ENCODE measurements at regions not wholly inside any gene's neighbourhood (a gene's known extent, or its start where the extent isn't known, plus 50 kb on each side); places are given as distances from the start of the nearest gene placed in this dataset.
"Not testable (repeated sequence)": the region's sequence is repeated elsewhere in the genome, so short reads cannot be mapped to it uniquely, and the experiment has no call there.

GRCh38 chr21:17250778-17251241 is 262.0 kb upstream of the CXADR start:
- no peak for DNase-seq (ENCODE audit: low read depth, low spot score)

DNA sequence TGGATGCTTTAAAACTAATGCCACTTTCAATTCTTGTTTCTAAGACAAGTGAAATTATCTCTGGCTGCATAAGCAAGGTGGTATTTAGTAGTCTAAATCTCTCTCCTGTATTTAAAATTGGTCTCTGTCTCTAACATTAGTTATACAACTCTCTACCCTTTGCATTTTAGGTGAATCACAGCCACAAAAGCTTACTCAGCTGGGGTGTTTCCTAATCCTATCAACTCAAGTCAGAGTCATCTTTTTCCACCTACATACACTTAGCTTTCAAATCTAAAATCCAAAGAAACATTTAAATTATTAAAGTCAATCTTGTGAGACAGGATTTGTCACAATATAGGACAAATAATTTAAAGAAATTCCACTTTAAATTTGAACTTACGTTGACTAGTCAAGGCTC is 255.1 kb upstream of the CXADR start:
- no peak for DNase-seq (ENCODE audit: low read depth, low spot score)

DNA sequence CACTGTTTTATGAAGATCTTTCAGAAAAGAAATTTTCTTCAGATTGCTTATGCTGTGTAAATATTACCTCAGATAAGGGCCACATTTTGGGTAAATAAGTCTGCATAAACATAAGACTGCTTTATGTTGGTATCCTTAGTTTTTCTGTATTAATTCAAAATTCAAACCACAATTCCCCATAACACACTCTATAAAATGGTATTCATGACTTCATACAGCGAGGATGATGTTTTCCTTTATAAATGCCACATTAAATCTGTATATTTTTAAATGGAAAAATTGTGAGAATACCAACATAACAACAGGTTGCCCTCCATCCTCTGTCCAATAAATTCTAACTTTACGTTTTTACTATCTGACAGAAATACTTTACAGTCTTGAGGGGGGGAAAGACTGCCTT is 248.7 kb upstream of the CXADR start:
- no peak for DNase-seq (ENCODE audit: low read depth, low spot score)

- no peak for DNase-seq (ENCODE audit: low read depth, low spot score)
These were observed 243.1 kb upstream of the CXADR start for GRCh38 chr21:17269760-17270159.

DNA sequence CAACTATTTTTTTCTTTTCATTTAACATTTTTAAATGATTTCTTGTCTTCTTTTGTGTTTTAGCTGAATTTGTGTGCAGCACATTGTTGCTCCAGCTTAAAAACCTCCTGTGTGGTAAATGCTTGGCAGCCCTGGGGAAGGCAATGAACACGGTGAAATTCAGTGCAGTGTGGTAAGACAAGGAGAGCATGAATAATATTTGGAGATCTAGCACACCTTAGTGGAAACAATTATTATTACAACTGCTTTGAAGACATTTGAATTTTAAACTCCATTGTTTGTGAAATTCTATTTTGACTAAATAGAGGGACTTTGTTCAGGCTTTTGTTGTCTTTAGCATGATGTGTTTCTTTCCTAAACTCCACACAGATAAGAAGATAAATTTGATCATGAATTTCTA is 242.6 kb upstream of the CXADR start:
- peak; percentile 87 for DNase-seq (ENCODE audit: low read depth, low spot score)

DNA sequence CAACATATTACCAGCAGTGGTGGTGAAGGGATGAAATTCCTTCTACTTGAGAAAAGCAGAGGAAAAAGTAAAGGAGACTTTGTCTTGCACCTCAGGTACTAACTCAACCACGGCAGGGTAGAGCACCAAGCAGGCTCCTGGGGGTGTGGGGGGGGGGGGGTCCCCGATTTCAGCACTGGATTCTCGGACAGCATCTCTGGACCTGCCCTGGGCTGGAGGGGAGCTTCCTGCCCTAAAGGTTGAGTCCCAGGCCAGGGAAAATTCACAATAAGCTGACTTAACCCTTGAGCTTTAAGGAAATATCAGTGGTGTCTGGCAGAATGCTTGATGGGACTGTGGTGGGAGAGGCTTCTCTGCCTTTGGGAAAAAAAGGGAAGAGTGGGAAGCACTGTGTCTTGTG is 233.2 kb upstream of the CXADR start:
- no peak for DNase-seq (ENCODE audit: low read depth, low spot score)

GRCh38 chr21:17293016-17293562 is 219.8 kb upstream of the CXADR start:
- not testable (repeated sequence) for DNase-seq (ENCODE audit: low read depth, low spot score)

- no peak for DNase-seq (ENCODE audit: low read depth, low spot score)
These were observed 216.8 kb upstream of the CXADR start for GRCh38 chr21:17295997-17296396.

DNA sequence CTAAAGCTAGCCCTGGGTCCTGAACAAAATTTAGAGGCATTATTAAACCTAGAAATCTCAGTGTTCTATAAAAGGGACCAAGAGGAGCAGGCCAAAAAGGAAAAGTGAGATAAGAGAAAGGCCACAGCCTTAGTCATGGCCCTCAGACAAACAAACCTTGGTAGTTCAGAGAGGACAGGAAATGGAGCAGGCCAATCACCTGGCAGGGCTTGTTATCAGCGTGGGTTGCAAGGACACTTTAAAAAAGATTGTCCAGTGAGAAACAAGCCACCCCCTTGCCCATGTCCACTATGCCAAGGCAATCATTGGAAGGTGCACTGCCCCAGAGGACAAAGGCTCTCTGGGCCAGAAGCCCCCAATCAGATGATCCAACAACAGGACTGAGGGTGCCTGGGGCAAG is 213.3 kb upstream of the CXADR start:
- DNase-seq (ENCODE audit: low read depth, low spot score), result not testable (repeated sequence)

DNA sequence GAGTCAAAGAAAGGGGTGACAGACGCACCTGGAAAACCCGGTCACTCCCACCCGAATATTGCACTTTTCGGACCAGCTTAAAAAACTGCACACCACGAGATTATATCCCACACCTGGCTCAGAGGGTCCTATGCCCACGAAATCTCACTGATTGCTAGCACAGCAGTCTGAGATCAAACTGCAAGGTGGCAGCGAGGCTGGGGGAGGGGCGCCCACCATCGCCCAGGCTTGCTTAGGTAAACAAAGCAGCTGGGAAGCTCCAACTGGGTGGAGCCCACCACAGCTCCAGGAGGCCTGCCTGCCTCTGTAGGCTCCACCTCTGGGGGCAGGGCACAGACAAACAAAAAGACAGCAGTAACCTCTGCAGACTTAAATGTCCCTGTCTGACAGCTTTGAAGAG is 185.1 kb upstream of the CXADR start:
- not testable (repeated sequence) for DNase-seq (ENCODE audit: low read depth, low spot score)

DNA sequence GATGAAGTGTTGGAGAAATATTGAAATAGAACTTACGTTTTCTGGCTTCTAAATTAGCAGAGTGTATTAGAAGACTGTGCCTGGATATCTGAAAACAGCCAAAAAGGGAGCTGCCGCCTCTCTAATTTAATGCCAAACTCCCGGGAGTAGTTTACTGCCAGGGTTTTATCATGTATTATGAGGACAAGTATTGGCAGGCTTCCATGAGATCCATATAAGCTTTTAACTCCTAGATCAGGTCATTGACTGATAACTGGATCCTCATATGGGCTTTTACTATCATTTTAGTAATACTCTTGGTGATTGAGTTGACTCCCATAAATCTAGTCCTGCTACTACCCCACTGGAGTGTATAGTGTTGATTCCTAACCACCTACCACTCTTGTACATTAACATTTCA is 178.4 kb upstream of the CXADR start:
- no peak for DNase-seq (ENCODE audit: low read depth, low spot score)

DNA sequence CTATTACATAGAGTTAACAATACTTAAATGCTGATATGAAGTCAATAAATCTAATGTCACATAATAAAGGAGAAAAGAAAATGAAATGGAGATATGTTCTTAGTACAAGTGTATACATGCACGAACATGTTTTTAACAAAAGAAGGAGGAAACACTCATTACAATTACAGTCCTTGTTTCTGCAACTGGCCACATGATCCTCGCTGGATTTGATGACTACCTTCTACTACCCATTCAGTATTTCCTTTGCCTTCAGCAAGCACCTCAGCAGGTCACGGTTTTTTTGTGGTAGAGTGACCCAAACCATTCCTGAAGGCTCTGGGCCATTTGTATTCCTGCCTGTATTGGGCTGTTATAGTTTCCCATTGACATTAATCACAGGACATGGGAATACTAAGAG is 172.8 kb upstream of the CXADR start:
- DNase-seq (ENCODE audit: low read depth, low spot score), result no peak

DNA sequence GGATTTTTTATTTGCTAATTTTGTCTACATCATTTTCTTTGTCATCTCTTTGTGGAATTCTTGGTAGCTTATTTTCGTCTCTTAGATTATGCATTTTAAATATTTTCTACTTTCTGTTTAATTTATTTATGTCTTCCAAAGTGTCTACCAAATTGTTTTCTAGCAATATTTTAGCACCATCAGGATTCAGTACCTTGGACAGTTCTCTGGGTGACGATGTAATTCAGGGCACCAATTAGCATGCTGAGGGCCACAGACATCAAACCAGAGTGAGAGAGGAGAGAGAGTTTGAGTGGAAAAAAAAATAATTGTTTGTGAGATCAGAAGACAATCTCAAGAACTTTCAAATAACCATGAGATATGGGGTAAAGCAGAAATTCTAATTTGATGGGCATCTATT is 169.8 kb upstream of the CXADR start:
- DNase-seq (ENCODE audit: low read depth, low spot score), result peak; percentile 55

- DNase-seq (ENCODE audit: low read depth, low spot score), result no peak
These were observed 164.5 kb upstream of the CXADR start for GRCh38 chr21:17348357-17348756.

- no peak for DNase-seq (ENCODE audit: low read depth, low spot score)
These were observed 164.0 kb upstream of the CXADR start for GRCh38 chr21:17348849-17349248.

GRCh38 chr21:17351766-17352165 is 161.1 kb upstream of the CXADR start:
- no peak for DNase-seq (ENCODE audit: low read depth, low spot score)

DNA sequence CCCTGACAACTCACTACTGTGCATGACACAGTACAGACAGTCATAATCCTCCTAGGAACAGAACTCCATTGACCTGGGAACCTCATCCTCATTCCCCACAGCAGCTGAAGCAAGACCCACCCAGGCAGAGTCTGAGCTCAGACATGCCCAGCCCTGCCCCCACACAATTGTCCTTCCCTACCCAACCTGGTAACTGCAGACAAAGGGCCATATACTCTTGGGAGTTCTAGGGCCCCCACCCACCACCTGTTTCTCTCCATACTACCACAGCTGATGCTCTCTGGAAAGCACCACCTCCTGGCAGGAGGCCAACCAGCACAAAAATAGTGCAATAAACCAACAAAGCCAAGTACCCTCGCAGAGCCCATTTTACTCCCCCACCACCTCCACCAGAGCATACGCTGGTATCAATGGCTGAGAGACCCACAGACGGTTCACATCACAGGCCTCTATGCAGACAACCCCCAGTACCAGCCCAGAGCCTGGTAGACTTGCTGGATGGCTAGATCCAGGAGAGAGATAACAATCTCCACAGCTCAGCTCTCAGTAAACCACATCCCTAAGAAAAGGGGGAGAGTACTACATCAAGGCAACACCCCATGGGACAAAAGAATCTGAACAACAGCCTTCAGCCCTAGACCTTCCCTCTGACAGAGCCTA is 159.7 kb upstream of the CXADR start:
- no peak for DNase-seq (ENCODE audit: low read depth, low spot score)

GRCh38 chr21:17359781-17360180 is 153.1 kb upstream of the CXADR start:
- no peak for DNase-seq (ENCODE audit: low read depth, low spot score)

DNA sequence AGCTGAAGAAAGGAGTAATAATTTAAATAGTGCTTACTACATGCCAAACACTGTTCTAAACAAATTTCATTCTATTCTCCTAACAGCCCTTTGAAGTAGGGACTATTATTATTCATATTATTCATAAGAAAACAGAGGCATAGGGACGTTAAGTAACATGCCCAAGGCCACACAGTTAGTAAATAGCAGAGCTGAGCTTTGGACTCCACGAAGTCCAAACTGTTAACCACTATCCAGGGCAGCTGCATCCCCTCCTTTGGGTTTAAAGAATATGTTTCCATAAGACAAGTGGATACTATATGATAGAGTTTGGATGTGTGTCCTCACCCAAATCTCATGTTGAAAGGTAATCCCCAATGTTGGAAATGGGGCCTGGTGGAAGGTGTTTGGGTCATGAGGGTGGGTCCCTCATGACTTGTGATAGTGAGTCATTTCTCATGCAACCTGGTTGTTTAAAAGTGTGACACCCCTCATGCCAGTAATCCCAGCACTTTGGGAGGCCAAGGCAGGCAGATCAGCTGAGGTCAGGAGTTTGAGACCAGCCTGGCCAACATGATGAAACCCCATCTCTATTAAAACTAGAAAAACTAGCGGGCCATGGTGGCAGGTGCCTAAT is 144.0 kb upstream of the CXADR start:
- no peak for DNase-seq (ENCODE audit: low read depth, low spot score)

DNA sequence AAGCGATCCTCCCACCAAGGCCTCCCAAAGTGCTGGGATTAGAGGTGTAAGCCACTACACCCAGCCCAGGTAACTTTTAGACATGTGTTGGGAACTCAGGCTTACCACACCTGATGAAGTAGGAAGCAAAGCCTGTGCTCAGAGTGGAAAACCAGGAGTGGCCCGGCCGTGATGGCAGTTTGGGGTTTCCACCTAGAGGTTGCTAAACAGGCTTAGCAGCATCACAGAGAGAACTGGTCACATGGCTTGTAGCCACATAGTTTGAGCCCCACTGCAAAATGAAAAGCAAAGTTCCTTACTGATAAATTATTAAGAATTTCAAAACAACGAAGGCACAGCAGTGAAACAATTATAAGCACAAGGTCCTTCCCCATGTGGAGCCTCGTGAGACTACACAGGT is 142.6 kb upstream of the CXADR start:
- DNase-seq (ENCODE audit: low read depth, low spot score), result no peak

GRCh38 chr21:17370916-17371315 is 141.9 kb upstream of the CXADR start:
- DNase-seq (ENCODE audit: low read depth, low spot score), result peak; percentile 16

DNA sequence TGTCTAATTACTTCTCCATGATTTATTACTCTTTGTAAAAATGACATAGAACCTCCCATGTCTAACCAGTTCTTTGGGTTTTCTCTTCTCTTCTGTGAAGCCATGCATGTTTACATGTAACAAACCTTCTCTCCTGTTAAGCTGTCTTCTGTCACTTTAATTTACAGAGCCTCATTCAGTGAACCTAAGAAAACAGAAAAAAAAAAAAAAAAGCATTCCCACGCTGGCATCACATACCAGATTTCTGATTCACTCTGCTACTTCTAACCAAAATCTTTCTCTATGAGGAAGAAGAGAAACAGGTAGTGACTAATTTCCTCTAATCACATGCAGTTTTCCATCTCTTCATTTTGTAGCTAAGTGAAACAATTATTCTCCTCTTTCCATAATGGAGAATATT is 141.4 kb upstream of the CXADR start:
- DNase-seq (ENCODE audit: low read depth, low spot score), result peak; percentile 79

DNA sequence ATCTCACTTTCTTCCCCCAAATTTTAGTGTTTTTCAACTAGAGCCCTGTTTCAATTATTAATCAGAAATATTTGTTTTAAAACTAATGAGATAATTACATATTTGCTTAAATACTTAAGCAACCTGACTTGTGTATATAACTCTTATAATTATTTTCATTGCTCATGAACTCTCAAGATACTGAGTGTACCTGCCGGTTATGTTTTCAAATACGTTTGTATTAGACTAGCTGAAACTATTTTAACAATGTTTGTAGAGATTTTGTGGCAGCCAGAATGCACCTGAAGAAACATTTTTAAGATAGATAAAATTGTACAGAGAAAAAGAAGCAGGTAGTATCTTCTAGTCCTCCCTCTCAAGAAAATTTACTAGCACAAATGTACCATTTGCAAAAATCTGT is 140.6 kb upstream of the CXADR start:
- no peak for DNase-seq (ENCODE audit: low read depth, low spot score)
